ENCODE measurements at regions not wholly inside any gene's neighbourhood (a gene's known extent, or its start where the extent isn't known, plus 50 kb on each side); places are given as distances from the start of the nearest gene placed in this dataset.

DNA sequence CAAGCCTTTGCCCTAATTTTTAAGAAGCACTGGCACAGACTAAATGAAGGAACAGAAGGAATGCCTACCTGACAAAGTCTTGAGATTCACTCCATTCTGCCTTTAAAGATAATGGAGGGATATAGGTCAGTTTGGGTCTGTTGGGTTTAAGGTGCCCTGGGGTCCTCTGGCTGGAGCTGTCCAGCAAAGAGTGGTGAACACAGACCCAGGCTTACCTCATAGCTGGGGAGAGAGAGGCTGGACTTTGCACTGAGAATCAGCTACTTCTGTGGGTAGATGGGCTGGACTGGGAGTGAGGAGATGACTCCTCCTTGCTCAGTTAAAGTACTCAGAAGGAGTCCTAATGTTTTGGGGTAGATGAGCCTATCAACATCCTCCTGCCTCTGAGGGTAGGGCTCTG is 64.4 kb upstream of the CXCR4 start:
- TF ChIP-seq, protein P1, sequence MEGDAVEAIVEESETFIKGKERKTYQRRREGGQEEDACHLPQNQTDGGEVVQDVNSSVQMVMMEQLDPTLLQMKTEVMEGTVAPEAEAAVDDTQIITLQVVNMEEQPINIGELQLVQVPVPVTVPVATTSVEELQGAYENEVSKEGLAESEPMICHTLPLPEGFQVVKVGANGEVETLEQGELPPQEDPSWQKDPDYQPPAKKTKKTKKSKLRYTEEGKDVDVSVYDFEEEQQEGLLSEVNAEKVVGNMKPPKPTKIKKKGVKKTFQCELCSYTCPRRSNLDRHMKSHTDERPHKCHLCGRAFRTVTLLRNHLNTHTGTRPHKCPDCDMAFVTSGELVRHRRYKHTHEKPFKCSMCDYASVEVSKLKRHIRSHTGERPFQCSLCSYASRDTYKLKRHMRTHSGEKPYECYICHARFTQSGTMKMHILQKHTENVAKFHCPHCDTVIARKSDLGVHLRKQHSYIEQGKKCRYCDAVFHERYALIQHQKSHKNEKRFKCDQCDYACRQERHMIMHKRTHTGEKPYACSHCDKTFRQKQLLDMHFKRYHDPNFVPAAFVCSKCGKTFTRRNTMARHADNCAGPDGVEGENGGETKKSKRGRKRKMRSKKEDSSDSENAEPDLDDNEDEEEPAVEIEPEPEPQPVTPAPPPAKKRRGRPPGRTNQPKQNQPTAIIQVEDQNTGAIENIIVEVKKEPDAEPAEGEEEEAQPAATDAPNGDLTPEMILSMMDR (conservative IDR thresholded peaks at IDR 0.05) = no peak
- TF ChIP-seq EZH2 (IDR thresholded peaks at IDR 0.05; ENCODE audit: low read depth) = no peak
